ENCODE measurements at regions not wholly inside any gene's neighbourhood (a gene's known extent, or its start where the extent isn't known, plus 50 kb on each side); places are given as distances from the start of the nearest gene placed in this dataset.

- no peaks in the 10 kb centered on the region for H3K36me3 ChIP-seq (ENCODE audit: control insufficient read depth in 2 of 2, insufficient read depth in 2 of 2, low read length in 1 of 2)
- 29 to 56% methylated on average over 2 of the region's 2 CpGs for WGBS, 2 donors
- H3K27ac ChIP-seq (ENCODE audit: low read depth in 2 of 2, low read length in 1 of 2): no peak overlapping the region
- H3K4me3 ChIP-seq (ENCODE audit: low read depth in 1 of 2, low read length in 2 of 2): no peak overlapping the region
- H3K27me3 ChIP-seq (ENCODE audit: control insufficient read depth in 1 of 2, insufficient read depth in 2 of 2, low read length in 2 of 2): no peaks in the 10 kb centered on the region
- no peaks in the 10 kb centered on the region for H3K4me1 ChIP-seq (ENCODE audit: control insufficient read depth in 2 of 2, insufficient read depth in 2 of 2, low read length in 1 of 2)
- H3K9me3 ChIP-seq (ENCODE audit: control insufficient read depth in 2 of 2, insufficient read depth in 1 of 2, low read depth in 1 of 2, low read length in 1 of 2): no peaks in the 10 kb centered on the region
These were observed 331.5 kb downstream of the PTEN start for GRCh38 chr10:88194961-88195367.

- no peaks in the 10 kb centered on the region for H3K27me3 ChIP-seq (ENCODE audit: control insufficient read depth in 1 of 2, insufficient read depth in 2 of 2, low read length in 2 of 2)
- no peaks in the 10 kb centered on the region for H3K36me3 ChIP-seq (ENCODE audit: control insufficient read depth in 2 of 2, insufficient read depth in 2 of 2, low read length in 1 of 2)
- WGBS, 2 donors: 57 to 61% methylated on average over 2 of the region's 2 CpGs
- H3K4me3 ChIP-seq (ENCODE audit: low read depth in 1 of 2, low read length in 2 of 2): no peak overlapping the region
- H3K4me1 ChIP-seq (ENCODE audit: control insufficient read depth in 2 of 2, insufficient read depth in 2 of 2, low read length in 1 of 2): no peaks in the 10 kb centered on the region
- H3K27ac ChIP-seq (ENCODE audit: low read depth in 2 of 2, low read length in 1 of 2): no peak overlapping the region
- no peaks in the 10 kb centered on the region for H3K9me3 ChIP-seq (ENCODE audit: control insufficient read depth in 2 of 2, insufficient read depth in 1 of 2, low read depth in 1 of 2, low read length in 1 of 2)
These were observed 332.4 kb downstream of the PTEN start for GRCh38 chr10:88195841-88196240.

- Histone ChIP-seq H3K4me3 (ENCODE audit: low read depth in 1 of 2, low read length in 2 of 2) (no peak overlapping the region), H3K27me3 (ENCODE audit: control insufficient read depth in 1 of 2, insufficient read depth in 2 of 2, low read length in 2 of 2) (no peaks in the 10 kb centered on the region), H3K4me1 (ENCODE audit: control insufficient read depth in 2 of 2, insufficient read depth in 2 of 2, low read length in 1 of 2) (no peaks in the 10 kb centered on the region), H3K36me3 (ENCODE audit: control insufficient read depth in 2 of 2, insufficient read depth in 2 of 2, low read length in 1 of 2) (no peaks in the 10 kb centered on the region), H3K9me3 (ENCODE audit: control insufficient read depth in 2 of 2, insufficient read depth in 1 of 2, low read depth in 1 of 2, low read length in 1 of 2) (no peaks in the 10 kb centered on the region), H3K27ac (ENCODE audit: low read depth in 2 of 2, low read length in 1 of 2) (no peak overlapping the region)
- WGBS, 2 donors: 31 to 36% methylated on average over 1 of the region's 1 CpG
These were observed 332.9 kb downstream of the PTEN start for GRCh38 chr10:88196291-88196690.

DNA sequence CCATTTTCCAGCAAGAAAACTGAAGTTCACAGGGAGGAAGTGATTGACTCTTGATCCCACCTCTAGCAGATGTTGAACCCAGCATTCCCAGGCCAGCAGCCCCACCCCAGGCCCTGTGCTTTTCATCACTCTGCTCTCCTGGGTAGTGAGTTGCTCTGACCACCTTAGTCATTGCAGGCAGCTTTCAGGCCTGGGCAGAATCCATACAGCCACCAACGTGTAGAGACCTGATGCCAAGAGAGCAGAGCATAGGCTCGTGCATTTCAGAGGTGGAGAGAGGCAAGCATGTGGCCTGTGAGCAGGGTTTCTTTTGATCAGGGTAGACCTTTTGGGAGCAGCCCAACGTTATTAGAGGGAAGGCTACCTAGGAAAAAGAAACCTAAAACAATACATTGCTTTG, 334.6 kb downstream of the PTEN start:
- WGBS, 2 donors: 56 to 74% methylated on average over 3 of the region's 3 CpGs
- H3K4me1 ChIP-seq (ENCODE audit: control insufficient read depth in 2 of 2, insufficient read depth in 2 of 2, low read length in 1 of 2): no peaks in the 10 kb centered on the region
- no peaks in the 10 kb centered on the region for H3K36me3 ChIP-seq (ENCODE audit: control insufficient read depth in 2 of 2, insufficient read depth in 2 of 2, low read length in 1 of 2)
- H3K4me3 ChIP-seq (ENCODE audit: low read depth in 1 of 2, low read length in 2 of 2): no peak overlapping the region
- H3K27me3 ChIP-seq (ENCODE audit: control insufficient read depth in 1 of 2, insufficient read depth in 2 of 2, low read length in 2 of 2): no peaks in the 10 kb centered on the region
- H3K9me3 ChIP-seq (ENCODE audit: control insufficient read depth in 2 of 2, insufficient read depth in 1 of 2, low read depth in 1 of 2, low read length in 1 of 2): no peaks in the 10 kb centered on the region
- no peak overlapping the region for H3K27ac ChIP-seq (ENCODE audit: low read depth in 2 of 2, low read length in 1 of 2)

DNA sequence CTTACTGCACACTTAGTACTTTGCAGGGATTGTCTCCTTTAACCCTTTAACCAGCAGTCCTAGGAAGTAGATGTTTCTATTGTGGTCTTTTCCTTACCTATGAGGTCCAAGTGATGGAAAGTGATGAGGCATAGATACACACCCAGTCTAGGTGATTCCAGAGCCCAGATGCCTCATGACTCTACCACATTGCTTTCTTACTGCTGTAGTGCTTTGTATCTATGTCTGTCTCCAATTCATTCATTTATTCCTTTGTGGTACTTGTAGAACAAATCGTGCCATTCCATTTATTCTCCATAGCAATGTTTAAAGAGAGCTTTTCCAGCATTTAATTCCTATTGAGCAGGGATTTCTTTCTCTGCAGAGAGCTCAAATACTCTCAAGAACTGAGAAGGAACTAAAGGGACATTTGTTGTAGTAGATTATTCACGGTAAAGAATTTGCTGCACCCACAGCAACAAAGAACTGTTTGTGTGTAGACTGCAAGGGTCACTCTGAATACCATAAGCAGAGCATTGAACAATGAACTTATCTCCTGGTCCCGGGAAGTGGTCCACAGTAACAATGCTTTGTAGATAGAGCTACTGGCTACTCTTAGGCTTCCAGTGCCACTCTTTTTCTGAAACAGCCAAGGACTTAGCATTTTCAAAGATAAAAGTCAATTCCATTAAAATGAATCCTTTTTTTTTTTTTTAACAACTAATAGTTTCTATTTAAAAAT, 337.0 kb downstream of the PTEN start:
- Histone ChIP-seq H3K4me3 (ENCODE audit: low read depth in 1 of 2, low read length in 2 of 2) (no peak overlapping the region), H3K9me3 (ENCODE audit: control insufficient read depth in 2 of 2, insufficient read depth in 1 of 2, low read depth in 1 of 2, low read length in 1 of 2) (no peaks in the 10 kb centered on the region), H3K27me3 (ENCODE audit: control insufficient read depth in 1 of 2, insufficient read depth in 2 of 2, low read length in 2 of 2) (no peaks in the 10 kb centered on the region), H3K27ac (ENCODE audit: low read depth in 2 of 2, low read length in 1 of 2) (no peak overlapping the region), H3K4me1 (ENCODE audit: control insufficient read depth in 2 of 2, insufficient read depth in 2 of 2, low read length in 1 of 2) (no peaks in the 10 kb centered on the region), H3K36me3 (ENCODE audit: control insufficient read depth in 2 of 2, insufficient read depth in 2 of 2, low read length in 1 of 2) (no peaks in the 10 kb centered on the region)
- 73 to 85% methylated on average over 3 of the region's 3 CpGs for WGBS, 2 donors

DNA sequence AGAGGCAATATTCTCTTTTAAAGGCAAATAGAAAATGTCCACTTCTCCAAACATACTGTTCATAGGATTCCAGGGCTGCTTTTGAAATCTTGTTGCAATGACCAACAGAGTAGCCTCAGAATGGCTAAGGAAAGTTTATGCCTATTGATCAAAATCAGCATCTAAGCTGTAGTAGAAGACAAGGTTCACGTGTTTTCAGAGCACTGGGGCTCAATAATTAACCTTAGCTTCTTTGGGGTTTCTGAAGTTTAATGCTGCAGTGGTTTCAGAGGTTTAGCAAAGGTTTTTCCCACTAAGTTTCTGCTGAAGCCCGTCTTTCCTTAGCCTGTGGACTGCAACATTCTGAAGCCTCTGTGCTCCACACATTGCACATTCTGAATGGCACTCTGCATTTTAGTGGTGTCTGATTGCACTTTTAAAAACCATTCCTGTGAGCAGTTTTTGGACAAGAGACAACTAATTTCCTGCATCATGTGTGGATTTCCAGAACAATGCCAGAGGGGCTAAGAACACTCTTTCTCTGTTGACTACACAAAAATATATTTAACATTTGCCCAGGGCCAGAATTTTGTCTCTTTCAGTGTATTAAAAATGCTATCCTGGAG, 342.5 kb downstream of the PTEN start:
- Histone ChIP-seq H3K27me3 (ENCODE audit: control insufficient read depth in 1 of 2, insufficient read depth in 2 of 2, low read length in 2 of 2) (no peaks in the 10 kb centered on the region), H3K4me3 (ENCODE audit: low read depth in 1 of 2, low read length in 2 of 2) (no peak overlapping the region), H3K9me3 (ENCODE audit: control insufficient read depth in 2 of 2, insufficient read depth in 1 of 2, low read depth in 1 of 2, low read length in 1 of 2) (no peaks in the 10 kb centered on the region), H3K36me3 (ENCODE audit: control insufficient read depth in 2 of 2, insufficient read depth in 2 of 2, low read length in 1 of 2) (no peaks in the 10 kb centered on the region), H3K4me1 (ENCODE audit: control insufficient read depth in 2 of 2, insufficient read depth in 2 of 2, low read length in 1 of 2) (no peaks in the 10 kb centered on the region), H3K27ac (ENCODE audit: low read depth in 2 of 2, low read length in 1 of 2) (no peak overlapping the region)
- WGBS, 2 donors: 69 to 86% methylated on average over 2 of the region's 2 CpGs

GRCh38 chr10:88207121-88207546, 343.7 kb downstream of the PTEN start:
- Histone ChIP-seq H3K27me3 (ENCODE audit: control insufficient read depth in 1 of 2, insufficient read depth in 2 of 2, low read length in 2 of 2) (no peaks in the 10 kb centered on the region), H3K4me3 (ENCODE audit: low read depth in 1 of 2, low read length in 2 of 2) (no peak overlapping the region), H3K36me3 (ENCODE audit: control insufficient read depth in 2 of 2, insufficient read depth in 2 of 2, low read length in 1 of 2) (no peaks in the 10 kb centered on the region), H3K27ac (ENCODE audit: low read depth in 2 of 2, low read length in 1 of 2) (no peak overlapping the region), H3K9me3 (ENCODE audit: control insufficient read depth in 2 of 2, insufficient read depth in 1 of 2, low read depth in 1 of 2, low read length in 1 of 2) (no peaks in the 10 kb centered on the region), H3K4me1 (ENCODE audit: control insufficient read depth in 2 of 2, insufficient read depth in 2 of 2, low read length in 1 of 2) (no peaks in the 10 kb centered on the region)
- 74 to 75% methylated on average over 3 of the region's 3 CpGs for WGBS, 2 donors

GRCh38 chr10:88209231-88209630, 345.8 kb downstream of the PTEN start:
- Histone ChIP-seq H3K27ac (ENCODE audit: low read depth in 2 of 2, low read length in 1 of 2) (no peak overlapping the region), H3K27me3 (ENCODE audit: control insufficient read depth in 1 of 2, insufficient read depth in 2 of 2, low read length in 2 of 2) (no peaks in the 10 kb centered on the region), H3K4me3 (ENCODE audit: low read depth in 1 of 2, low read length in 2 of 2) (no peak overlapping the region), H3K9me3 (ENCODE audit: control insufficient read depth in 2 of 2, insufficient read depth in 1 of 2, low read depth in 1 of 2, low read length in 1 of 2) (no peaks in the 10 kb centered on the region), H3K36me3 (ENCODE audit: control insufficient read depth in 2 of 2, insufficient read depth in 2 of 2, low read length in 1 of 2) (no peaks in the 10 kb centered on the region), H3K4me1 (ENCODE audit: control insufficient read depth in 2 of 2, insufficient read depth in 2 of 2, low read length in 1 of 2) (no peaks in the 10 kb centered on the region)
- 95% methylated on average over 4 of the region's 4 CpGs for WGBS, 2 donors

- Histone ChIP-seq H3K27me3 (ENCODE audit: control insufficient read depth in 1 of 2, insufficient read depth in 2 of 2, low read length in 2 of 2) (no peaks in the 10 kb centered on the region), H3K4me1 (ENCODE audit: control insufficient read depth in 2 of 2, insufficient read depth in 2 of 2, low read length in 1 of 2) (no peaks in the 10 kb centered on the region), H3K27ac (ENCODE audit: low read depth in 2 of 2, low read length in 1 of 2) (no peak overlapping the region), H3K4me3 (ENCODE audit: low read depth in 1 of 2, low read length in 2 of 2) (no peak overlapping the region), H3K9me3 (ENCODE audit: control insufficient read depth in 2 of 2, insufficient read depth in 1 of 2, low read depth in 1 of 2, low read length in 1 of 2) (no peaks in the 10 kb centered on the region), H3K36me3 (ENCODE audit: control insufficient read depth in 2 of 2, insufficient read depth in 2 of 2, low read length in 1 of 2) (no peaks in the 10 kb centered on the region)
- 38 to 57% methylated on average over 5 of the region's 5 CpGs for whole genome bisulfite sequencing, 2 donors
These were observed 346.6 kb downstream of the PTEN start for GRCh38 chr10:88209837-88210561.

All from esophagus (tissue), 2 donors.